ENCODE measurements at regions not wholly inside any gene's neighbourhood (a gene's known extent, or its start where the extent isn't known, plus 50 kb on each side); places are given as distances from the start of the nearest gene placed in this dataset.

- TF ChIP-seq CTCF (IDR thresholded peaks at IDR 0.05) (no peak), POLR2AphosphoS5 (IDR thresholded peaks at IDR 0.05) (no peak)
These were observed 284.4 kb upstream of the MTNR1B start for GRCh38 chr11:92685049-92685448.

Measured in stomach (tissue), 4 donors.